ENCODE measurements at regions not wholly inside any gene's neighbourhood (a gene's known extent, or its start where the extent isn't known, plus 50 kb on each side); places are given as distances from the start of the nearest gene placed in this dataset.
"Not testable (repeated sequence)": the region's sequence is repeated elsewhere in the genome, so short reads cannot be mapped to it uniquely, and the experiment has no call there.

- Histone ChIP-seq H4K20me1 (ENCODE audit: insufficient read depth) (no peaks in the 10 kb centered on the region), H3K27ac (no peak overlapping the region), H3K9me2 (ENCODE audit: insufficient read depth) (no peaks in the 10 kb centered on the region), H3F3A (ENCODE audit: insufficient read depth) (no peaks in the 10 kb centered on the region), H3K36me3 (ENCODE audit: low read depth) (no peaks in the 10 kb centered on the region), H2AFZ (no peak overlapping the region), H3K4me2 (ENCODE audit: unreplicated experiment) (no peak overlapping the region), H3K27me3 (replicated peaks; ENCODE audit: insufficient read depth) (no peaks in the 10 kb centered on the region), H3K9ac (no peak overlapping the region), H3K9me3 (ENCODE audit: low read depth) (no peaks in the 10 kb centered on the region), H3K4me3 (no peak overlapping the region), H3K79me2 (ENCODE audit: insufficient read depth) (no peaks in the 10 kb centered on the region), H3K4me1 (ENCODE audit: insufficient read depth) (no peaks in the 10 kb centered on the region)
- in situ Hi-C loops (cut with MboI), result no loop called here
- no peak for TF ChIP-seq EZH2phosphoT487 (IDR thresholded peaks at IDR 0.05; ENCODE audit: insufficient read depth, low read depth)
- no peak for TF ChIP-seq EZH2 (IDR thresholded peaks at IDR 0.05; ENCODE audit: insufficient read depth, poor library complexity, severe bottlenecking)
- 11 to 18% methylated on average over 4 of the region's 4 CpGs for WGBS, 2 experiments (ENCODE audit: low coverage in 1 of 2, low lambda C conversion rate in 2 of 2, missing lambda C conversion rate in 2 of 2)
- no peak for DNase-seq
Measured at GRCh38 chr11:116328391-116328790, 444.4 kb downstream of the BUD13 start.

- Histone ChIP-seq H3K79me2 (ENCODE audit: insufficient read depth) (no peaks in the 10 kb centered on the region), H3K9me3 (ENCODE audit: low read depth) (no peaks in the 10 kb centered on the region), H3K36me3 (ENCODE audit: low read depth) (no peaks in the 10 kb centered on the region), H3K27me3 (replicated peaks; ENCODE audit: insufficient read depth) (no peaks in the 10 kb centered on the region), H3K9me2 (ENCODE audit: insufficient read depth) (no peaks in the 10 kb centered on the region), H3K4me2 (ENCODE audit: unreplicated experiment) (no peak overlapping the region), H4K20me1 (ENCODE audit: insufficient read depth) (no peaks in the 10 kb centered on the region), H3K4me1 (ENCODE audit: insufficient read depth) (no peaks in the 10 kb centered on the region), H3K27ac (no peak overlapping the region), H2AFZ (no peak overlapping the region), H3K4me3 (no peak overlapping the region), H3K9ac (no peak overlapping the region), H3F3A (ENCODE audit: insufficient read depth) (no peaks in the 10 kb centered on the region)
- no peak for DNase-seq
- in situ Hi-C loops (cut with MboI), result no loop called here
- TF ChIP-seq EZH2phosphoT487 (IDR thresholded peaks at IDR 0.05; ENCODE audit: insufficient read depth, low read depth) (no peak), EZH2 (IDR thresholded peaks at IDR 0.05; ENCODE audit: insufficient read depth, poor library complexity, severe bottlenecking) (no peak)
- WGBS, 2 experiments (ENCODE audit: low coverage in 1 of 2, low lambda C conversion rate in 2 of 2, missing lambda C conversion rate in 2 of 2), result 0 to 3% methylated on average over 2 of the region's 2 CpGs
Measured at GRCh38 chr11:116326146-116326545, 446.6 kb downstream of the BUD13 start.

- Histone ChIP-seq H3K9ac (no peak overlapping the region), H3K27ac (no peak overlapping the region), H3K27me3 (replicated peaks; ENCODE audit: insufficient read depth) (no peaks in the 10 kb centered on the region), H3K4me1 (ENCODE audit: insufficient read depth) (no peaks in the 10 kb centered on the region), H3K79me2 (ENCODE audit: insufficient read depth) (no peaks in the 10 kb centered on the region), H3F3A (ENCODE audit: insufficient read depth) (no peaks in the 10 kb centered on the region), H3K9me3 (ENCODE audit: low read depth) (no peaks in the 10 kb centered on the region), H3K4me3 (no peak overlapping the region), H2AFZ (no peak overlapping the region), H3K9me2 (ENCODE audit: insufficient read depth) (no peaks in the 10 kb centered on the region), H3K36me3 (ENCODE audit: low read depth) (no peaks in the 10 kb centered on the region), H4K20me1 (ENCODE audit: insufficient read depth) (no peaks in the 10 kb centered on the region), H3K4me2 (ENCODE audit: unreplicated experiment) (no peak overlapping the region)
- DNase-seq, result no peak
- in situ Hi-C loops (cut with MboI), result no loop called here
- 7 to 12% methylated on average over 3 of the region's 3 CpGs for WGBS, 2 experiments (ENCODE audit: low coverage in 1 of 2, low lambda C conversion rate in 2 of 2, missing lambda C conversion rate in 2 of 2)
- no peak for TF ChIP-seq EZH2phosphoT487 (IDR thresholded peaks at IDR 0.05; ENCODE audit: insufficient read depth, low read depth)
- TF ChIP-seq EZH2 (IDR thresholded peaks at IDR 0.05; ENCODE audit: insufficient read depth, poor library complexity, severe bottlenecking), result no peak
Measured at GRCh38 chr11:116325247-116325646, 447.5 kb downstream of the BUD13 start.

GRCh38 chr11:116324077-116324476 lies 448.7 kb downstream of the BUD13 start:
- H3K9ac ChIP-seq; H3K79me2 ChIP-seq (ENCODE audit: insufficient read depth); H3K4me1 ChIP-seq (ENCODE audit: insufficient read depth); H3F3A ChIP-seq (ENCODE audit: insufficient read depth); H3K9me2 ChIP-seq (ENCODE audit: insufficient read depth); H3K4me3 ChIP-seq; in situ Hi-C loops (cut with MboI); H3K27ac ChIP-seq; H2AFZ ChIP-seq; DNase-seq; H3K9me3 ChIP-seq (ENCODE audit: low read depth); H3K4me2 ChIP-seq (ENCODE audit: unreplicated experiment); H3K36me3 ChIP-seq (ENCODE audit: low read depth); H3K27me3 ChIP-seq (replicated peaks; ENCODE audit: insufficient read depth); H4K20me1 ChIP-seq (ENCODE audit: insufficient read depth): not testable (repeated sequence)
- WGBS, 2 experiments (ENCODE audit: low coverage in 1 of 2, low lambda C conversion rate in 2 of 2, missing lambda C conversion rate in 2 of 2), result 52 to 57% methylated on average over 6 of the region's 6 CpGs

- Histone ChIP-seq H3K9me2 (ENCODE audit: insufficient read depth) (no peaks in the 10 kb centered on the region), H3K27ac (no peak overlapping the region), H3K9me3 (ENCODE audit: low read depth) (no peaks in the 10 kb centered on the region), H3K4me3 (no peak overlapping the region), H3K4me1 (ENCODE audit: insufficient read depth) (no peaks in the 10 kb centered on the region), H2AFZ (no peak overlapping the region), H3K79me2 (ENCODE audit: insufficient read depth) (no peaks in the 10 kb centered on the region), H3K4me2 (ENCODE audit: unreplicated experiment) (no peak overlapping the region), H3K9ac (no peak overlapping the region), H4K20me1 (ENCODE audit: insufficient read depth) (no peaks in the 10 kb centered on the region), H3K36me3 (ENCODE audit: low read depth) (no peaks in the 10 kb centered on the region), H3F3A (ENCODE audit: insufficient read depth) (no peaks in the 10 kb centered on the region), H3K27me3 (replicated peaks; ENCODE audit: insufficient read depth) (no peaks in the 10 kb centered on the region)
- no peak for DNase-seq
- in situ Hi-C loops (cut with MboI), result no loop called here
- WGBS, 2 experiments (ENCODE audit: low coverage in 1 of 2, low lambda C conversion rate in 2 of 2, missing lambda C conversion rate in 2 of 2), result 2 to 6% methylated on average over 3 of the region's 3 CpGs
- TF ChIP-seq EZH2 (IDR thresholded peaks at IDR 0.05; ENCODE audit: insufficient read depth, poor library complexity, severe bottlenecking) (no peak), EZH2phosphoT487 (IDR thresholded peaks at IDR 0.05; ENCODE audit: insufficient read depth, low read depth) (no peak)
Measured at GRCh38 chr11:116317212-116317611, 455.6 kb downstream of the BUD13 start.

Measured in GM23248 (cell line).